HEK293 (cell line): ENCODE measurements at regions not wholly inside any gene's neighbourhood (a gene's known extent, or its start where the extent isn't known, plus 50 kb on each side); places are given as distances from the start of the nearest gene placed in this dataset.

Experiments used
- CTCF ChIA-PET: fragments of 350-600 bp; formaldehyde crosslinking; extraction: SDS; loops from one replicate; lab custom pipeline; 2021; ENCODE audit warnings: antibody characterized with exemption; lab: Yijun Ruan, JAX
- POLR2A ChIA-PET: fragments of 300-600 bp; formaldehyde crosslinking; extraction: SDS; loops from one replicate; lab custom pipeline; 2020; ENCODE audit warnings: antibody characterized with exemption, inconsistent platforms; lab: Yijun Ruan, JAX
- H3K27ac ChIP-seq: fragments of 200-500 bp; sonication (Bioruptor generic); 2 replicates; pipeline ENCODE4 v1.5.1; 2014; ENCODE audit warnings: low read depth, low read length, control low read depth, inconsistent platforms; ENCODE audit errors: extremely low read depth
- H3K36me3 ChIP-seq, 2 experiments: fragments of 200-500 bp in 1 of 2; sonication (Bioruptor generic) in 1 of 2; 1 replicate in 1 of 2; 2 replicates in 1 of 2; pipeline ENCODE4 v1.5.1; 2014 to 2017; ENCODE audit warnings: inconsistent platforms in 2 of 2, low read length in 2 of 2; ENCODE audit not compliant: control insufficient read depth in 2 of 2, insufficient read depth in 1 of 2
- H3K4me1 ChIP-seq: fragments of 200-500 bp; sonication (Bioruptor generic); 2 replicates; pipeline ENCODE4 v1.5.1; 2014; ENCODE audit warnings: mild to moderate bottlenecking, low read length, inconsistent platforms; ENCODE audit not compliant: control insufficient read depth, insufficient read depth
- H3K4me3 ChIP-seq: 2 replicates; pipeline ENCODE4 v1.5.1; 2011; ENCODE audit warnings: low read depth, mild to moderate bottlenecking, control low read depth, low read length, moderate library complexity
- H3K9me3 ChIP-seq: fragments of 200-500 bp; sonication (Bioruptor generic); 2 replicates; pipeline ENCODE4 v1.5.1; 2014; ENCODE audit warnings: low read depth, low read length, inconsistent platforms; ENCODE audit not compliant: control insufficient read depth, insufficient read depth
- EGR2 ChIP-seq: fragments of 450-650 bp; formaldehyde crosslinking; IDR thresholded peaks from 2 replicates; pipeline ENCODE4 v1.5.1; 2016; ENCODE audit warnings: low read depth, missing biosample characterization, missing genetic modification characterization
- GFI1B ChIP-seq: fragments of 450-650 bp; formaldehyde crosslinking; IDR thresholded peaks from 2 replicates; pipeline ENCODE4 v1.5.1; 2016; ENCODE audit warnings: missing biosample characterization, missing genetic modification characterization
- MEIS1 ChIP-seq: sonication (generic); formaldehyde crosslinking; IDR thresholded peaks from 2 replicates; pipeline ENCODE4 v1.8.1; 2022; ENCODE audit warnings: missing genetic modification reagents, mild to moderate bottlenecking, borderline replicate concordance
- PRDM10 ChIP-seq: fragments of 450-650 bp; formaldehyde crosslinking; IDR thresholded peaks from 2 replicates; pipeline ENCODE4 v1.5.1; 2016; ENCODE audit warnings: missing biosample characterization, missing genetic modification characterization
- WT1 ChIP-seq: fragments of 450-650 bp; formaldehyde crosslinking; IDR thresholded peaks from 2 replicates; pipeline ENCODE4 v1.5.1; 2016; ENCODE audit warnings: missing biosample characterization, missing genetic modification characterization
- ZBTB11 ChIP-seq: fragments of 450-650 bp; formaldehyde crosslinking; conservative IDR thresholded peaks from 2 replicates; pipeline ENCODE4 v1.5.1; 2016; ENCODE audit warnings: low read depth, missing biosample characterization, missing genetic modification characterization
- ZBTB26 ChIP-seq: fragments of 450-650 bp; formaldehyde crosslinking; optimal IDR thresholded peaks from 2 replicates; pipeline ENCODE3; 2016; ENCODE audit warnings: missing biosample characterization, mild to moderate bottlenecking, missing genetic modification characterization
- ZFP37 ChIP-seq: fragments of 450-650 bp; formaldehyde crosslinking; IDR thresholded peaks from 2 replicates; pipeline ENCODE4 v1.5.1; 2016; ENCODE audit warnings: missing biosample characterization, missing genetic modification characterization
- ZNF114 ChIP-seq: fragments of 450-650 bp; formaldehyde crosslinking; IDR thresholded peaks from 2 replicates; pipeline ENCODE4 v1.5.0; 2017; ENCODE audit warnings: missing biosample characterization, missing genetic modification characterization
- ZNF140 ChIP-seq: fragments of 450-650 bp; formaldehyde crosslinking; IDR thresholded peaks from 2 replicates; pipeline ENCODE4 v1.5.1; 2016; ENCODE audit warnings: missing biosample characterization, missing genetic modification characterization
- ZNF174 ChIP-seq: fragments of 450-650 bp; formaldehyde crosslinking; IDR thresholded peaks from 2 replicates; pipeline ENCODE4 v1.5.0; 2017; ENCODE audit warnings: missing biosample characterization, mild to moderate bottlenecking, missing genetic modification characterization
- ZNF366 ChIP-seq: fragments of 450-650 bp; formaldehyde crosslinking; conservative IDR thresholded peaks from 2 replicates; pipeline ENCODE4 v1.5.1; 2016; ENCODE audit warnings: missing biosample characterization, missing genetic modification characterization
- ZNF426 ChIP-seq: fragments of 450-650 bp; formaldehyde crosslinking; IDR thresholded peaks from 2 replicates; pipeline ENCODE4 v1.5.1; 2017; ENCODE audit warnings: missing biosample characterization, missing genetic modification characterization, mild to moderate bottlenecking, inconsistent platforms, moderate library complexity
- ZNF48 ChIP-seq: fragments of 450-650 bp; formaldehyde crosslinking; IDR thresholded peaks from 2 replicates; pipeline ENCODE4 v1.5.1; 2016; ENCODE audit warnings: missing biosample characterization, missing genetic modification characterization
- ZNF521 ChIP-seq: fragments of 450-650 bp; formaldehyde crosslinking; IDR thresholded peaks from 2 replicates; pipeline ENCODE4 v1.5.1; 2017; ENCODE audit warnings: missing biosample characterization, mild to moderate bottlenecking, missing genetic modification characterization
- ZNF544 ChIP-seq: fragments of 450-650 bp; formaldehyde crosslinking; IDR thresholded peaks from 2 replicates; pipeline ENCODE4 v1.5.0; 2017; ENCODE audit warnings: missing biosample characterization, missing genetic modification characterization
- ZNF654 ChIP-seq: fragments of 450-650 bp; formaldehyde crosslinking; IDR thresholded peaks from 2 replicates; pipeline ENCODE4 v1.5.1; 2016; ENCODE audit warnings: low read depth, missing biosample characterization, missing genetic modification characterization
- ZNF692 ChIP-seq: fragments of 450-650 bp; formaldehyde crosslinking; IDR thresholded peaks from 2 replicates; pipeline ENCODE4 v1.5.1; 2016; ENCODE audit warnings: missing biosample characterization, missing genetic modification characterization
- ZNF747 ChIP-seq: fragments of 450-650 bp; formaldehyde crosslinking; IDR thresholded peaks from 2 replicates; pipeline ENCODE4 v1.5.1; 2016; ENCODE audit warnings: missing biosample characterization, missing genetic modification characterization
- ZNF777 ChIP-seq: fragments of 450-650 bp; formaldehyde crosslinking; IDR thresholded peaks from 2 replicates; pipeline ENCODE4 v1.5.1; 2017; ENCODE audit warnings: missing biosample characterization, missing genetic modification characterization, borderline replicate concordance

- H3K36me3 ChIP-seq = no peaks in the 10 kb centered on the region
- POLR2A ChIA-PET = no interaction called here
- H3K4me3 ChIP-seq = no peak overlapping the region
- H3K9me3 ChIP-seq = no peaks in the 10 kb centered on the region
- H3K4me1 ChIP-seq = no peaks in the 10 kb centered on the region
- no peak overlapping the region for H3K27ac ChIP-seq
- TF ChIP-seq ZFP37 = no peak
- no peak for TF ChIP-seq ZNF777 (tag by site-specific recombination)
- no peak for TF ChIP-seq ZNF174
- no peak for TF ChIP-seq PRDM10
- no peak for TF ChIP-seq ZNF114 (tag by site-specific recombination)
- no peak for TF ChIP-seq ZNF692 (tag by site-specific recombination)
- TF ChIP-seq ZNF48 (tag by site-specific recombination) = no peak
- no peak for TF ChIP-seq ZNF521 (tag by site-specific recombination)
- no peak for TF ChIP-seq ZNF747 (tag by site-specific recombination)
- no peak for TF ChIP-seq ZNF426 (tag by site-specific recombination)
- TF ChIP-seq EGR2 = no peak
- no peak for TF ChIP-seq ZNF140 (tag by site-specific recombination)
- TF ChIP-seq WT1 = no peak
- no peak for TF ChIP-seq GFI1B (tag by site-specific recombination)
- TF ChIP-seq MEIS1 (CRISPR knock-in tag) = no peak
- no peak for TF ChIP-seq ZNF544 (tag by site-specific recombination)
- no peak for TF ChIP-seq ZBTB26 (tag by site-specific recombination)
- TF ChIP-seq ZBTB11 (tag by site-specific recombination) = no peak
- no peak for TF ChIP-seq ZNF366 (tag by site-specific recombination)
- TF ChIP-seq ZNF654 (tag by site-specific recombination) = no peak
- CTCF ChIA-PET = no interaction called here
Observed at GRCh38 chr16:65349626-65350025, 227.8 kb upstream of the CDH11 start.
